ENCODE measurements at regions not wholly inside any gene's neighbourhood (a gene's known extent, or its start where the extent isn't known, plus 50 kb on each side); places are given as distances from the start of the nearest gene placed in this dataset.

- Histone ChIP-seq H3K14ac (replicated peaks; ENCODE audit: low read depth, low read length) (no peak overlapping the region), H2BK120ac (ENCODE audit: low read depth, low read length) (no peak overlapping the region), H2BK20ac (ENCODE audit: low read depth, low read length) (no peak overlapping the region), H3K18ac (ENCODE audit: low read depth, low read length) (no peak overlapping the region), H3K36me3 (ENCODE audit: control insufficient read depth, insufficient read depth, low read length) (no peaks in the 10 kb centered on the region), H2BK5ac (ENCODE audit: low read depth, low read length, poor library complexity, severe bottlenecking) (no peak overlapping the region), H2AFZ (replicated peaks; ENCODE audit: low read length, poor library complexity) (no peak overlapping the region), H3K23ac (ENCODE audit: low read depth, low read length) (no peak overlapping the region), H3K4ac (ENCODE audit: low read depth, low read length) (no peak overlapping the region), H3K9me3 (ENCODE audit: control insufficient read depth, insufficient read depth, low read length) (no peaks in the 10 kb centered on the region), H2BK15ac (ENCODE audit: low read depth, low read length) (no peak overlapping the region), H3K4me3 (ENCODE audit: insufficient read depth, low read depth, low read length) (no peak overlapping the region), H3K56ac (ENCODE audit: extremely low read depth, insufficient read depth, low read length) (no peak overlapping the region), H3K9ac (ENCODE audit: low read depth, low read length) (no peak overlapping the region), H3K27ac (ENCODE audit: insufficient read depth, low read length) (no peak overlapping the region), H3K79me1 (ENCODE audit: low read depth in 1 of 2, low read length in 2 of 2) (no peaks in the 10 kb centered on the region), H3K4me2 (ENCODE audit: low read depth, low read length) (no peak overlapping the region), H3K4me1 (ENCODE audit: control insufficient read depth, insufficient read depth, low read length) (no peaks in the 10 kb centered on the region), H2AK9ac (replicated peaks; ENCODE audit: low read depth, low read length, poor library complexity) (no peak overlapping the region), H4K5ac (ENCODE audit: low read depth, low read length) (no peak overlapping the region), H3K9me1 (ENCODE audit: insufficient read depth, low read length) (no peaks in the 10 kb centered on the region), H4K91ac (ENCODE audit: insufficient read depth, low read depth, low read length) (no peak overlapping the region), H3K27me3 (ENCODE audit: control insufficient read depth, insufficient read depth, low read length) (peaks cover 23% of the 10 kb centered on the region), H4K20me1 (ENCODE audit: insufficient read depth, low read length) (no peaks in the 10 kb centered on the region), H2AK5ac (ENCODE audit: low read depth, low read length) (no peak overlapping the region), H4K8ac (ENCODE audit: low read depth in 2 of 2, low read length in 2 of 2) (no peak overlapping the region)
- POLR2A ChIA-PET (ENCODE audit: unreplicated experiment) = no interaction called here
- DNase-seq (no peak), ATAC-seq (ENCODE audit: low read depth) (no peak)
- no TSS peak for BruUV-seq (replicated peaks)
- intact Hi-C loops (cut with micrococcal nuclease) (no loop called here), in situ Hi-C loops (cut with MboI; ENCODE audit: low sequenced_read_pairs) (no loop called here), dilution Hi-C loops (cut with HindIII; ENCODE audit: low sequenced_read_pairs, unreplicated experiment) (no loop called here)
- CTCF ChIA-PET = no interaction called here
- TF ChIP-seq CTCF (conservative IDR thresholded peaks at IDR 0.05; ENCODE audit: low read depth, low read length) (no peak), CHD1 (IDR thresholded peaks at IDR 0.05; ENCODE audit: low read depth, low read length) (no peak), MAFK (IDR thresholded peaks at IDR 0.05; ENCODE audit: low read depth, low read length) (no peak), RFX5 (IDR thresholded peaks at IDR 0.05; ENCODE audit: low read depth, low read length) (no peak), MXI1 (IDR thresholded peaks at IDR 0.05; ENCODE audit: borderline replicate concordance, low read depth, low read length) (no peak), MAZ (IDR thresholded peaks at IDR 0.05; ENCODE audit: borderline replicate concordance, low read depth, low read length) (no peak), ELK1 (IDR thresholded peaks at IDR 0.05; ENCODE audit: borderline replicate concordance, low read depth, low read length) (no peak), SMC3 (IDR thresholded peaks at IDR 0.05; ENCODE audit: low read depth, low read length) (no peak), RCOR1 (IDR thresholded peaks at IDR 0.05; ENCODE audit: insufficient replicate concordance, low read length) (no peak), BHLHE40 (IDR thresholded peaks at IDR 0.05; ENCODE audit: low read depth, low read length) (no peak)
These were observed 317.0 kb downstream of the BMPER start for GRCh38 chr7:34222316-34222715.

Measured in IMR-90 (cell line).